ENCODE measurements at regions not wholly inside any gene's neighbourhood (a gene's known extent, or its start where the extent isn't known, plus 50 kb on each side); places are given as distances from the start of the nearest gene placed in this dataset.

GRCh38 chr7:136294977-136295376 is 317.8 kb upstream of the MTPN start:
- intact Hi-C loops (cut with DNase I), result no loop called here
- no peaks in the 10 kb centered on the region for H3K27me3 ChIP-seq
- H3K4me3 ChIP-seq, result no peak overlapping the region
- H3K36me3 ChIP-seq, result no peaks in the 10 kb centered on the region
- peaks cover 0 to 1% of the 10 kb centered on the region in 2 donors for H3K9me3 ChIP-seq
- H3K27ac ChIP-seq, result no peak overlapping the region
- ATAC-seq (no peak), DNase-seq (no peak)
- H3K4me1 ChIP-seq, result no peaks in the 10 kb centered on the region
- no peak for TF ChIP-seq CTCF (IDR thresholded peaks at IDR 0.05)

- TF ChIP-seq CTCF (IDR thresholded peaks at IDR 0.05), result no peak
- H3K27me3 ChIP-seq, result no peaks in the 10 kb centered on the region
- intact Hi-C loops (cut with DNase I), result no loop called here
- no peaks in the 10 kb centered on the region for H3K4me1 ChIP-seq
- no peak for DNase-seq
- no peaks in the 10 kb centered on the region for H3K36me3 ChIP-seq
- no peaks in the 10 kb centered on the region for H3K9me3 ChIP-seq
- H3K27ac ChIP-seq, result no peak overlapping the region
- no peak overlapping the region for H3K4me3 ChIP-seq
- ATAC-seq, result no peak
Measured at GRCh38 chr7:136293841-136294391, 316.8 kb upstream of the MTPN start.

DNA sequence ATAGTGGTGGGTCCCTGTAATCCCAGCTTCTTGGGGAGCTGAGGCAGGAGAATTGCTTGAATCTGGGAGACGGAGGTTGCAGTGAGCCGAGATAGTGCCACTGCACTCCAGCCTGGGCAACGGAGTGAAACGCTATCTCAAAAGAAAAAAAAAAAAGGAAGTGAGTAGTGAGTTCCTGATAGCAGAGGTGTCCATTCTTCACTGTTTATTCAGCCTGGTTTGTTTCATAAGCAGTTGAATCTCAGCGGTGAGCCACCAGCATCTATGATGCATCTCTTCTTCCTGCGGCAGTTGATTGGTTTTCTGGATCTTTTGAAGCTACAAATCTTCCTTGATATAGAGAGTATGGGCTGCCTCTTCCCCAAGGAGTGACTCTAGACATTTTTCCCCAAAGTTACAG is 316.1 kb upstream of the MTPN start:
- no peaks in the 10 kb centered on the region for H3K9me3 ChIP-seq
- intact Hi-C loops (cut with DNase I), result no loop called here
- ATAC-seq, result no peak
- no peak for DNase-seq
- no peak overlapping the region for H3K27ac ChIP-seq
- no peak overlapping the region for H3K4me3 ChIP-seq
- H3K27me3 ChIP-seq, result no peaks in the 10 kb centered on the region
- H3K36me3 ChIP-seq, result no peaks in the 10 kb centered on the region
- no peaks in the 10 kb centered on the region for H3K4me1 ChIP-seq
- no peak for TF ChIP-seq CTCF (IDR thresholded peaks at IDR 0.05)

DNA sequence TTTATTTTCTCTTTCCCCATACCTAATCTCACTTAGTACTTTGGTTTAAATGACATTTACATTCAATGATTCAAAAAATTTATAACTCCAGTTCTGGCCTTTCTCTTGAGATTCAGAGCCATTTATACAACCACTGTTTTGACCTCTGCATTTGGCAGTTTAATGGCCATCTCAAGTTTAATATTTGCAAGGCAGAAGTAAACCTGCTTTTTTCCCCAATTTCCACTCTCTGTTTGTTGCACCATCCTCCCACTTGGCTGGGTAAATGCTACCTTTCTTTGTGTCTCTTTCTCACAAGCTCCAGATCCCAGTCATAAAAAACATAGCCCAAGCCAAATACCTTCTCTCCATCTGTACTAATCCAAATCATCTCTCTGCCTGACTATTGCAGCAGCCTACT is 315.2 kb upstream of the MTPN start:
- Histone ChIP-seq H3K27me3 (no peaks in the 10 kb centered on the region), H3K9me3 (no peaks in the 10 kb centered on the region), H3K36me3 (no peaks in the 10 kb centered on the region), H3K27ac (no peak overlapping the region), H3K4me3 (no peak overlapping the region), H3K4me1 (no peaks in the 10 kb centered on the region)
- DNase-seq (no peak), ATAC-seq (no peak)
- intact Hi-C loops (cut with DNase I), result no loop called here
- no peak for TF ChIP-seq CTCF (IDR thresholded peaks at IDR 0.05)

- no peak for TF ChIP-seq CTCF (IDR thresholded peaks at IDR 0.05)
- H3K36me3 ChIP-seq, result no peaks in the 10 kb centered on the region
- DNase-seq (no peak), ATAC-seq (no peak)
- intact Hi-C loops (cut with DNase I), result no loop called here
- H3K9me3 ChIP-seq, result no peaks in the 10 kb centered on the region
- H3K4me1 ChIP-seq, result no peaks in the 10 kb centered on the region
- H3K27ac ChIP-seq, result no peak overlapping the region
- H3K27me3 ChIP-seq, result no peaks in the 10 kb centered on the region
- H3K4me3 ChIP-seq, result no peak overlapping the region
Measured at GRCh38 chr7:136290351-136290750, 313.2 kb upstream of the MTPN start.

Measured in left lung (tissue), 4 donors.